Tibial nerve (tissue), 3 donors: ENCODE measurements at regions not wholly inside any gene's neighbourhood (a gene's known extent, or its start where the extent isn't known, plus 50 kb on each side); places are given as distances from the start of the nearest gene placed in this dataset.

Experiments used
- CTCF ChIP-seq, 5 experiments: fragments of 200-600 bp in 3 of 5; fragments of 450-650 bp in 2 of 5; sonication (generic) in 3 of 5; IDR thresholded peaks; one replicate each; pipeline ENCODE4 v1.5.1; 2016 to 2019; ENCODE audit warnings: antibody characterized with exemption in 5 of 5, mild to moderate bottlenecking in 3 of 5, moderate library complexity in 2 of 5
- POLR2A ChIP-seq, 2 donors: fragments of 450-650 bp; IDR thresholded peaks; one replicate each; pipeline ENCODE4 v1.6.1; 2017; ENCODE audit warnings: antibody characterized with exemption in 2 of 2, mild to moderate bottlenecking in 2 of 2, moderate library complexity in 2 of 2

DNA sequence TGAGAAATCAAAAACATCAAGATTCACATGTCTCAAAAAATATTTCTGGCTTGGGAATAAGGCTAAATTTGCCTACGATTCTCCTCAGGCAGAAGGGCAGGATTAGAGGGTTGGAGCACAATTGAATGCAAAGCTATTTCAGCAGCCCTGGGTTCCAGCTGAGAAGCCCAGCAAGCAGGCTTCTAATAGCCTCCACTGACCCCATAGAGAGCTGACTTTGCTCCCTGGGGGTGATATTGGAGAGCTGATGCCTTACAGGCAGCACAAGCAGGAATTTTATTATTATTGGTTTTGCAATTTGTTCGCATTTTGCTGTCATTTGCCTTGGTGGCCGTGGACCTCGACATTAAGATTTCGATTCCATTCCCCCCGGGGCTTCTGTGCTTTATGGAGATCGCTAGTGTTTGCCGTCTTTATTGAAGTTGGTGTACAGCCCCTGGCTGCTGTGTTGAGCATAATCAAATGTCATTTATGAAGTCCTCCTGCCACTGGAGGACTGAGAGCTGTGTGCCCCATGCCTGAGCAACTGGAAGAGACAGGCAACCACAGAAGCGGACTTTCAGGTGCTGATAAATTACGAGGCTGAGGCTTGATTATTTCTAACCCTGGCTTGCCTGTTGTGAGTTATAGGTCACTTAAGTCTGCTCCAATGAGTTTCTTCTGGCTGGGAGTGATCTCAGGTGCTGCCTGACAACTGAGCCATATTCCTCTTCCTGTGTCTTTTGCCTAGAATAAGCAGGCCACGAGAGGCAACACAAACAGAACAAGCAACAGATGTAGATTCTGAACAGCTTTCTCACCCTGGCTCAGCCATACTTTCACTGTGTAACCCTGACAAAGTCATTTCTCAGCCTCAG, 518.4 kb upstream of the CAMK1G start:
- TF ChIP-seq POLR2A (IDR thresholded peaks at IDR 0.05) (no peak), CTCF (IDR thresholded peaks at IDR 0.05) (no peak)
